Cardiac fibroblast (primary cell): ENCODE measurements at regions not wholly inside any gene's neighbourhood (a gene's known extent, or its start where the extent isn't known, plus 50 kb on each side); places are given as distances from the start of the nearest gene placed in this dataset.

Experiments
- DNase-seq, 2 donors: peaks; one replicate each; pipeline versions ENCODE4 v3.0.0 to v3.0.0-alpha.2; 2010; ENCODE audit warnings: low read depth in 2 of 2
- H3K4me3 ChIP-seq, 2 donors: replicated peaks in 1 of 2; 1 replicate in 1 of 2; 2 replicates in 1 of 2; pipeline ENCODE4 v1.5.1; 2011; ENCODE audit warnings: low read depth in 2 of 2, low read length in 2 of 2, mild to moderate bottlenecking in 2 of 2, moderate library complexity in 1 of 2
- TF ChIP-seq, protein P1 (sequence below): IDR thresholded peaks from one replicate; pipeline ENCODE4 v1.5.1; 2011; ENCODE audit warnings: low read depth, mild to moderate bottlenecking, low read length, inconsistent platforms

DNA sequence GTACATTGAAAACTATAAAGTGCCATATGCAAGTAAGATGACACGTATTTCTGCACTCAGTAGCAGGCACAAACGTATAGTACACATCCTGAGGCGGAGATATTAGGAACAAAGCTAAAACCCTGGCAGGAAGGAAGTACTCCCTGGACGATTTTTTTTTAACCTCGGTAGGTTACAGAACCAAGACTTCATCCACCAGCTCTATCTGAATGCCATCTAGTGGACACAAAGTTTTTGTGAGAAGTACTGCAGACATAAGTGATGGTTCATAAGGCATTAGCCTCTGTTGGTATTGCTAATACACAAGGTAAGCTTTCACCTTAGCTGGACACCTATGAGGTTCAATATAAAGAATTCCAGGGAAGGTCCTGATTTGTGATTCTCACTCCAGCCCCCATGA lies 83.0 kb upstream of the CCDC196 start:
- TF ChIP-seq, protein P1, sequence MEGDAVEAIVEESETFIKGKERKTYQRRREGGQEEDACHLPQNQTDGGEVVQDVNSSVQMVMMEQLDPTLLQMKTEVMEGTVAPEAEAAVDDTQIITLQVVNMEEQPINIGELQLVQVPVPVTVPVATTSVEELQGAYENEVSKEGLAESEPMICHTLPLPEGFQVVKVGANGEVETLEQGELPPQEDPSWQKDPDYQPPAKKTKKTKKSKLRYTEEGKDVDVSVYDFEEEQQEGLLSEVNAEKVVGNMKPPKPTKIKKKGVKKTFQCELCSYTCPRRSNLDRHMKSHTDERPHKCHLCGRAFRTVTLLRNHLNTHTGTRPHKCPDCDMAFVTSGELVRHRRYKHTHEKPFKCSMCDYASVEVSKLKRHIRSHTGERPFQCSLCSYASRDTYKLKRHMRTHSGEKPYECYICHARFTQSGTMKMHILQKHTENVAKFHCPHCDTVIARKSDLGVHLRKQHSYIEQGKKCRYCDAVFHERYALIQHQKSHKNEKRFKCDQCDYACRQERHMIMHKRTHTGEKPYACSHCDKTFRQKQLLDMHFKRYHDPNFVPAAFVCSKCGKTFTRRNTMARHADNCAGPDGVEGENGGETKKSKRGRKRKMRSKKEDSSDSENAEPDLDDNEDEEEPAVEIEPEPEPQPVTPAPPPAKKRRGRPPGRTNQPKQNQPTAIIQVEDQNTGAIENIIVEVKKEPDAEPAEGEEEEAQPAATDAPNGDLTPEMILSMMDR = peak; percentile 48
- no peak overlapping the region for H3K4me3 ChIP-seq
- peak; percentile 46 to 60 for DNase-seq

DNA sequence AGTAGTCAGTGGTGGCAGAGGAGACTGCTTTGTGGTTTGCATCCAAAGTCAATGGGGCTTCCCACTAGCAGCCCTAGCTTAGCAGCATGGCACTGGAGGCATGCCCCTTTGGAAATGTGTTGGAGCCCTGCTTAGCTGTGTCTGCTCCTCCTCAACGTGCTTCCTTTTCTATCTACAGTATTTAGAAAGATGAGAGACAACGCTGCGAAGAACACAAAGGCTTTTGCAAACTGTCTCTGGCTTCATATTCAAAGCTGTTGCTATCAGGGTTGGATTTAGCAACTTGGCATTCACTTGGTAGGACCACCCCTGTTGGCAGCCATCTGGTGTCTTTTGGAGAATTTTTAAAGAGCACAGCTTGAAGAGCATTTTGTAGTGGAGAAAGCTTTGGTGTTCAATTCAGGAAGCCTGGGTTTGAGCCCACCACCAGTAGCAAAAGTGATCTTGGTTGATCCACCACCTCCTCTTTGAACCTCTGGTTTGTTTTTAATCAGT lies 82.1 kb upstream of the CCDC196 start:
- TF ChIP-seq, protein P1 = no peak
- no peak for DNase-seq

DNA sequence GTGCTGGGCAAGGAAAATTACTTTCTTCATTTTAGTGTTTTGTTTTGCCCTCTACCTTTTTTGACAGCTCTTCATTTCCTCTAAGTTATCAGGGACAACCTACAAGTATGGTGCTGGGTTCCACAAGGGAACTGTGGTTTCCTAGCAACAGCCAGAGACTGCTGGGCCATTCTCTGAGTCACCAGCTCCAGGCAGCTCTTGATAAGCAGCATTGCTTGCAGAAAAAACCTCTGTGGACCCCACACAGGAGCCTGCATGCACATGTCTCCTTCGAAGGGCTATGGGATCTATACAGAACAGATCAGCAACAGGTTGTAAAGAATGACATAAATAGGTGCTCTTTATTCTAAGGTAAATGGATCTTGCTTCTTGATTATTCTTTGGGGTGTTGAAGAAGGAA lies 81.0 kb upstream of the CCDC196 start:
- TF ChIP-seq, protein P1 = no peak
- no peak overlapping the region for H3K4me3 ChIP-seq
- peak; percentile 43 to 59 for DNase-seq

More for the DNA sequence above, 82.1 kb upstream of the CCDC196 start:
- no peak overlapping the region for H3K4me3 ChIP-seq

DNA sequence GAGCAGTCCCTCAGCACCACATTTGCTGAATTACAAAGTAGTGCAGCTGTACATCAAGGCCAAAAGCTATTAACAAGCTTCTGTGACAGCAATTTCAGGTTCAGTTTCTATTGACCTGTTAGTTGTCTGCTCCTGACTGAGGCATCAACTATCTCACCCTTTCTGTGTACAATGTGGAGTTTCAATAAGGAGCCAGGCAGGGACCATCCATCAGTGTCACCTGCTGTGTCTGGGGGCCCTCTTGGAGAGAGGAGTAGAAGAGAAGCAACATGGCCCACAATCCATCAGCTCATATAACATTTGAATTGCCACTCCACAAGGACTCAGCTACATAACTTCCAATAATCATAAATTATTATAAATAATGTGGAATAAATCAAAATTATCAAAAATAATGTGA lies 72.3 kb upstream of the CCDC196 start:
- TF ChIP-seq, protein P1 = no peak
- H3K4me3 ChIP-seq = no peak overlapping the region
- no peak for DNase-seq

DNA sequence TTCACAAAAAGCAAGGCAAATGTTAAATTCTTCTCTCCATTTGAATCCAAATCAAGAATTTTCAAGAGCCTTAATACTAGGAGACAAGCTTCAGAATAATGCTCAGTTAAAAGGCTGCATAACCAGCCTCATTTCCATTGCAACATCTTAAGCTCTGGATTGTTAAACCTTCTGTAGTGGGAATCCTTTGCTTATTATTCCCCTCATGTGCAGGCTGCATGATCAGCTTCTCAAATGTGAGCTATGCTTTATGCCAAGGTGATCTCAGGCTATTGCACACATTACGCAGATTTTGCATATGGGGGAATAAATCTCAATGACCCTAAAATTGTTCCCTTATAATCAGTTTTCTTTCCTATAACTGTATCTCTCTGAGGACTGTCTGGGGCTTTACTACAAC lies 71.7 kb upstream of the CCDC196 start:
- no peak overlapping the region for H3K4me3 ChIP-seq
- no peak for DNase-seq
- TF ChIP-seq, protein P1 = no peak

DNA sequence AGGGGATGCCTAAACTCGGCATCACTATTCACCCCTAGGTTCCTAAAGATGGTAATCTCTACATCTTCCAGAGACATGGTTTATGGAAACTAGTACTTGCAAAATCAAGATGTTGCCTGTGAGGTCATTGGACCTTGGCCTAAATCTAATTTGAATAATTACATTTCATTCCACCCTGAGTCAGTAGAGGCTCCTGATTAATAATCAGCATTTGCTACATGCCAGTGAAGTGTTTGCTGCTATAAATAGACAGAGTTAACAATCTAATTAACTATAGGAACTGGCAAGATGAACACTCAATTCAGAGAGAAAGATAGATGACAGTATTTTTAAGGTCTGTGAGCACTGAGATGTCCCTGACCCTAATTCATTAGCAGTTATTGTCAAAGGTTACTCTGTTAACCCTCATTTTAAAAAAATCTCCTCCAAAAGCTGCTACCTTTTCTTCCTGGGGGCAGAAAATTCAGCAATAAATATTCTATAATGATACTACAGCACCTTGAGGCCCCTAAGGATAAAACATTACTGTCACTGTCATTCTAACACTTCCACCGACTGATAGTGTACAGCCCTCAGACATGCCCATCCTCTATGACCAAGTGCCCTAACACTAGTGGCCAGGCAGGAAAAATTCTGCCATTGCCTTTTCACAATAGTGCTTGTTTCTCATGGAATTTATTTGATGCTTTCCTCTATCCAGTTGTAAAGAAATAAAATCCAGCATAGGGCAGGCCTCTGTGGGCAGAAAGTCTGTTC lies 65.7 kb upstream of the CCDC196 start:
- TF ChIP-seq, protein P1 = no peak
- H3K4me3 ChIP-seq = no peak overlapping the region
- DNase-seq = no peak
